Lung (tissue), 11 donors: ENCODE measurements at regions not wholly inside any gene's neighbourhood (a gene's known extent, or its start where the extent isn't known, plus 50 kb on each side); places are given as distances from the start of the nearest gene placed in this dataset.

ENCODE experiments used
- ATAC-seq: fragments of 200-7000 bp; cut with Tn5 transposase; one replicate; pipeline ENCODE4 v1.9.1; 2020; ENCODE audit warnings: moderate number of reproducible peaks; ENCODE audit not compliant: insufficient read depth, low FRiP score
- DNase-seq, 3 donors: peaks; one replicate each; pipeline ENCODE4 v3.0.0-alpha.2; 2013 to 2017
- H3K27ac ChIP-seq, 2 donors: one replicate each; pipeline ENCODE4 v1.5.1; 2013; ENCODE audit warnings: mild to moderate bottlenecking in 2 of 2, moderate library complexity in 2 of 2, control low read depth in 1 of 2, inconsistent platforms in 1 of 2, low read depth in 1 of 2, low read length in 1 of 2
- H3K27me3 ChIP-seq, 3 donors: one replicate each; pipeline ENCODE4 v1.5.1; 2013; ENCODE audit warnings: low read length in 2 of 3; ENCODE audit not compliant: control insufficient read depth in 3 of 3, insufficient read depth in 3 of 3
- H3K36me3 ChIP-seq, 4 donors: one replicate each; pipeline ENCODE4 v1.5.1; 2013; ENCODE audit warnings: low read length in 4 of 4, mild to moderate bottlenecking in 1 of 4, moderate library complexity in 1 of 4; ENCODE audit not compliant: control insufficient read depth in 4 of 4, insufficient read depth in 4 of 4
- H3K4me1 ChIP-seq, 5 donors: one replicate each; pipeline ENCODE4 v1.5.1; 2013; ENCODE audit warnings: low read length in 5 of 5, mild to moderate bottlenecking in 2 of 5, moderate library complexity in 1 of 5; ENCODE audit not compliant: control insufficient read depth in 5 of 5, insufficient read depth in 5 of 5
- H3K4me3 ChIP-seq: one replicate; pipeline ENCODE4 v1.5.1; 2013; ENCODE audit warnings: mild to moderate bottlenecking, control low read depth, moderate library complexity
- H3K9ac ChIP-seq, 2 donors: one replicate each; pipeline ENCODE4 v1.5.1; 2013; ENCODE audit warnings: low read length in 2 of 2, control low read depth in 1 of 2; ENCODE audit not compliant: insufficient read depth in 1 of 2
- H3K9me3 ChIP-seq, 4 donors: one replicate each; pipeline ENCODE4 v1.5.1; 2013; ENCODE audit warnings: low read length in 3 of 4, mild to moderate bottlenecking in 1 of 4, moderate library complexity in 1 of 4; ENCODE audit not compliant: control insufficient read depth in 4 of 4, insufficient read depth in 3 of 4
- WGBS, 2 donors: extraction: QIAGEN DNeasy Blood & Tissue Kit; methylation state at CpG; one replicate each; pipeline ENCODE4 v1.1.7; 2013; 5-methylcytosine and 5-hydroxymethylcytosine counted together
- TF ChIP-seq, protein P1 (sequence below): IDR thresholded peaks from 2 replicates; pipeline ENCODE4 v1.5.1; 2012; ENCODE audit warnings: mild to moderate bottlenecking; ENCODE audit errors: control extremely low read depth, extremely low read depth
- donor health status: control.
- donor health status: control.
- donor health status: Bipolar disorder and iron deficiency.
- donor health status: healthy.
- donor health status: DM: yes; HTN: yes; CAD: no.

DNA sequence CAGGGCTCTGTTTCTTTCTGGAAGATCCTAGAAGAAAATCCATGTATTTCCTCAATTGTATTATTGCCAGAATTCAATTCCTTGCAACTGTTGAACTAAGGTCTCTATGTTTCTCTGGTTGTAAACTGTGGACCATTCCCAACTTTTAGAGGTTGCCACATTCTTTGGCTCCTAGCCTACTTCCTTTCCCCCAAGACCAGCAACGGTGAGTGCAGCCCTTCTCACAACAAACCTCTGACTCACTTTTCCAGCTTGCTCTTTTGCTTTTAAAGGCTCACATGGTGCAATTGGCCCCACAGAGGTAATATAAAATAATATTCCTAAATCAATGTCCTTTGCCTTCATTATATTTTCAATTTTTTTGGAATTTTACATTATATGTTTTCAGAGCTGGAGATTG is 371.3 kb downstream of the SLITRK5 start:
- Histone ChIP-seq H3K4me1 (no peaks in the 10 kb centered on the region), H3K27me3 (no peaks in the 10 kb centered on the region), H3K27ac (no peak overlapping the region), H3K9me3 (no peaks in the 10 kb centered on the region), H3K36me3 (no peaks in the 10 kb centered on the region), H3K9ac (no peak overlapping the region), H3K4me3 (no peak overlapping the region)
- no peak for DNase-seq
- TF ChIP-seq, protein P1, sequence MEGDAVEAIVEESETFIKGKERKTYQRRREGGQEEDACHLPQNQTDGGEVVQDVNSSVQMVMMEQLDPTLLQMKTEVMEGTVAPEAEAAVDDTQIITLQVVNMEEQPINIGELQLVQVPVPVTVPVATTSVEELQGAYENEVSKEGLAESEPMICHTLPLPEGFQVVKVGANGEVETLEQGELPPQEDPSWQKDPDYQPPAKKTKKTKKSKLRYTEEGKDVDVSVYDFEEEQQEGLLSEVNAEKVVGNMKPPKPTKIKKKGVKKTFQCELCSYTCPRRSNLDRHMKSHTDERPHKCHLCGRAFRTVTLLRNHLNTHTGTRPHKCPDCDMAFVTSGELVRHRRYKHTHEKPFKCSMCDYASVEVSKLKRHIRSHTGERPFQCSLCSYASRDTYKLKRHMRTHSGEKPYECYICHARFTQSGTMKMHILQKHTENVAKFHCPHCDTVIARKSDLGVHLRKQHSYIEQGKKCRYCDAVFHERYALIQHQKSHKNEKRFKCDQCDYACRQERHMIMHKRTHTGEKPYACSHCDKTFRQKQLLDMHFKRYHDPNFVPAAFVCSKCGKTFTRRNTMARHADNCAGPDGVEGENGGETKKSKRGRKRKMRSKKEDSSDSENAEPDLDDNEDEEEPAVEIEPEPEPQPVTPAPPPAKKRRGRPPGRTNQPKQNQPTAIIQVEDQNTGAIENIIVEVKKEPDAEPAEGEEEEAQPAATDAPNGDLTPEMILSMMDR: no peak
- WGBS, 2 donors: 19 to 31% methylated on average over 1 of the region's 1 CpG
- ATAC-seq: no peak

DNA sequence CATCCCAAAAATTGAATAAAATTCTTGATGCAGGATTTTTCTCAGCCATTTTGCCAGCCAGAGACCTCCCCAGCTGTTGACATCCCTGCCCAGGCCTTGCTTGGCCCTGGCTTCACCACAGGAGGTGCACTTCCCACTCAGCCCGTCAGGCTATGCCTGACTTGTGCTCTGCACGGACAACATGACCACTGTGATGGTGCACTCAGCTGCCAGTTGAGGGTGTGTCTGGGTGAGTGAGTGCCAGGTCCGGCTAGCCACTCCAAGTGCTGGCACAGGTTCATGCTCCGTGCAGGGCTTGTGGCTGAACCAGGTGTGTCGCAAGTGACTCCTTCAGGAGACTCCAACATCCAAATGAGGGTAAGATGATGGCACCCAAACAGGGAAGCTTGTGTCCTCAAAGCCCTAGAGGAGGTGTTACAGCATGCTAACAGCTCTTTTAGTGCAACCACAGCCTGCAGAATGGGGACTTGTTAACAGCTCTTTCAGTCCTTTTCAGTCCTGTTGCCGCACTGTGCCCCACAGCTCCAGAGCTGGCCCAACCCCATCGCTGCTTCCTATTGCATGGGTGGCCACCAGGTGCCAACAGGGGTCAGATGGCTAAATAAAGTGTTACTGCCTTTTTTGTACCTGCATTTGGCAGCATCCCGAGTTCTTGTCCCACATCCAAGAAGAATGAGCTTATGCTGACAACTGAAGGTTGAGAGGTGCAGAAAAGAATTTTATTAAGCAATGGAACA is 380.7 kb downstream of the SLITRK5 start:
- TF ChIP-seq, protein P1: no peak
- H3K27ac ChIP-seq: no peak overlapping the region
- WGBS, 2 donors: 74 to 80% methylated on average over 8 of the region's 8 CpGs
- H3K9ac ChIP-seq: no peak overlapping the region
- no peak for ATAC-seq
- no peaks in the 10 kb centered on the region for H3K36me3 ChIP-seq
- no peaks in the 10 kb centered on the region for H3K27me3 ChIP-seq
- H3K4me3 ChIP-seq: no peak overlapping the region
- no peaks in the 10 kb centered on the region for H3K4me1 ChIP-seq
- peaks cover 0 to 6% (median 3%) of the 10 kb centered on the region in 4 donors for H3K9me3 ChIP-seq
- no peak for DNase-seq

- Histone ChIP-seq H3K36me3 (no peaks in the 10 kb centered on the region), H3K4me3 (no peak overlapping the region), H3K9ac (no peak overlapping the region), H3K9me3 (no peaks in the 10 kb centered on the region), H3K27me3 (no peaks in the 10 kb centered on the region), H3K27ac (no peak overlapping the region), H3K4me1 (no peaks in the 10 kb centered on the region)
- 0 to 45% methylated on average over 1 of the region's 1 CpG for WGBS, 2 donors
- TF ChIP-seq, protein P1: no peak
- DNase-seq (no peak), ATAC-seq (no peak)
Observed at GRCh38 chr13:88063741-88064140, 392.6 kb downstream of the SLITRK5 start.

DNA sequence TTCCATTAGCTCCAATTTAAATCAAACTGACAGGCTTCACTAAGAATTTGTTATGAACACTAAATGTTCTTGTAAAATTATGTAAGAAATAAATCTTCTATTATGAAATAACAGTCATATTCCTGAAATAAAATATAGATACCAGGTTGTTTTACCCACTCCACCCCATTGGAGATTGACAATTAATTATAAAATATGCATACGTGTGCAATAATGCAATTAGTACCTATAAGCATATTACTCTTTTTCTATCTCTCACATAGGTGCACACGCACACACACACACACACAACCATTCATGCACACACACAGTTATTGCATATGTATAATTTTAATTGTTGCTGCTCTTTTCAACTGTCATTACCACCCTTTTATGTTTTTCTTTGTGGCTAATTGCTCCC is 395.7 kb downstream of the SLITRK5 start:
- Histone ChIP-seq H3K4me3 (no peak overlapping the region), H3K4me1 (no peaks in the 10 kb centered on the region), H3K27me3 (no peaks in the 10 kb centered on the region), H3K27ac (no peak overlapping the region), H3K9me3 (no peaks in the 10 kb centered on the region), H3K36me3 (no peaks in the 10 kb centered on the region), H3K9ac (no peak overlapping the region)
- no peak for ATAC-seq
- TF ChIP-seq, protein P1: no peak
- no peak for DNase-seq
- 91 to 92% methylated on average over 2 of the region's 2 CpGs for WGBS, 2 donors
